ELR (cell line): ENCODE measurements at regions not wholly inside any gene's neighbourhood (a gene's known extent, or its start where the extent isn't known, plus 50 kb on each side); places are given as distances from the start of the nearest gene placed in this dataset.
"Not testable (repeated sequence)": the region's sequence is repeated elsewhere in the genome, so short reads cannot be mapped to it uniquely, and the experiment has no call there.

Source experiments
- DNase-seq: peaks from one replicate; pipeline ENCODE4 v3.0.0-alpha.2; 2015; ENCODE audit warnings: low read depth

GRCh38 chr21:5065240-5066211 is 5455.9 kb upstream of the TPTE start:
- DNase-seq: peak; percentile 0

- not testable (repeated sequence) for DNase-seq
Observed at GRCh38 chr21:5066682-5067251, 5454.6 kb upstream of the TPTE start.

GRCh38 chr21:5067326-5068048 is 5453.9 kb upstream of the TPTE start:
- not testable (repeated sequence) for DNase-seq

- DNase-seq: not testable (repeated sequence)
Observed at GRCh38 chr21:5068649-5069048, 5452.7 kb upstream of the TPTE start.

DNA sequence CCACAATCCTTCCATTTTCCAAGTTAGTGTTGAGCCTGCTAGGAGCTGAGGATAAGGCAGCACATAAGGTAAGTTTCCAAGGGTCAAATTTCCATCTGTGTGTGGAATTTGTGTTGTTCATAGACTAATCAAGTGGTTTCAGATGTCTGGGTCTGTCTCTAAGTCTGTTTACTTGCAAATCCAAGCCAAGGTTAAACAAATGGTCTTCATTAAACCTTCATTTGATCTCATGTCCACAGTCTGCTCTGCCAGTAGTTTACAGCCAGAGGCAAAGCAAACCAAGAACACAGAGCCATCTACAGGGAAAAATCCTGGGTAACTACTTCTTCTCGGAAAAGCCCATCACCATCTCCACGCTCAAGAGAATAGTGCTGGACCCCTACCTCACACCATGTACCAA is 5450.2 kb upstream of the TPTE start:
- not testable (repeated sequence) for DNase-seq

- DNase-seq: not testable (repeated sequence)
Observed at GRCh38 chr21:5076854-5077253, 5444.5 kb upstream of the TPTE start.

GRCh38 chr21:5079361-5079760 is 5442.0 kb upstream of the TPTE start:
- not testable (repeated sequence) for DNase-seq

DNA sequence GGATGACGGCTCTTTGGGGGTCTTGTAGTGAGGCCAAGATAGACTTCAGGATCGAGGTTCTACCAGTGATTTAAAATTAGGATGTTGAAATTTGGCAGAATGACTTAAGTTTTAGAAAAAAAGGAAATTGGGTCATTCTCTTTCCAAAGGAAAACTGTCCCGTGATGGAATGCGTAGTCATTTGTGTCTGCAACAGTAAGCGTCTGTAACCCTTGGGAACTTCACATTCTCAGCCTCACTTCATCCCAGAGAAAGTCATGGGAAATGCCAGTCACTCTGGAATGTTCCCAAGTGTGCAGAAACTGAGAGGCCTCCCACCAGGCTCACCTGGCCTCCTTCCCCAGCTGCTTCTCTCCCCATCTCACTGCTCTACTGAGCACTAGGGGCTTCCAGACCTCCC is 5441.4 kb upstream of the TPTE start:
- DNase-seq: not testable (repeated sequence)

DNA sequence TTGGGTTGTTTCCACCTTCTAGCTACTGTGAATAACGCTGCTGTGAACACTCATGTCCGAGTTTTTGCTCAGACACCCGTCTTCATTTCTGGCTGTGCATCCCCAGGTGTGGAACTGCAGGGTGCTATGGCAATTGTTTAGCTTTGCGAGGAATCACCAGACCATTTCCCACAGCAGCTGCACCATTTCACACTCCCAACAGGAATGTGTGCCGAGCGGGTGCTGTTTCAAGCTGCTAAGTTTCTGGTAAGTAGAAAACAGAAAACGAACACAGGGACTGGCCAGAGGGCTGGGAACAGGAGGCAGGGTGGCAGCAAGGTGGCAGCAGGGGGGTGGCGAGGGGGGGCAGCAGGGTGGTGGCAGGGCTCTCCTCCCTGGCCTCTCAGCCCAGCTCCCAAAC is 5437.1 kb upstream of the TPTE start:
- DNase-seq: not testable (repeated sequence)

GRCh38 chr21:5085456-5085855 is 5435.9 kb upstream of the TPTE start:
- DNase-seq: not testable (repeated sequence)

DNA sequence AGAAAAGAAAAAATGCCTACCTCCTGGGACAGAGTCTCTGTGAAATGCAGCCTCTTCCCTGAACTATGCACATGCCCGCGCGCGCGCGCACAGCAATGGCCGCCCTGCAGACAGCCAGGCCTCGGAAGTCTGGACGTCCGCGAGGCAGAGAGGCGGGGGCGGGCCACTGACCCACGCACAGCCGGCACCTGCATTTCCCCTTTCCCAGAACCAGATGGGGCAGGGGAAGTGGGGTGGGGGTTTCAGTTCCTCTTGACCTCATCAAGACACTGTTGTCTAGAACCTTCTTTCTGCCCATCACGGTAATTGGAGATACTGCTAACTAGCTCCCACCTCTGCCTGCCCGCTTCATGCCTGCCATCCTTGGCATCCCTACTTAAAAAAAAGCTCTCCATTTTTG is 5435.0 kb upstream of the TPTE start:
- not testable (repeated sequence) for DNase-seq

GRCh38 chr21:5088820-5089219 is 5432.6 kb upstream of the TPTE start:
- not testable (repeated sequence) for DNase-seq

DNA sequence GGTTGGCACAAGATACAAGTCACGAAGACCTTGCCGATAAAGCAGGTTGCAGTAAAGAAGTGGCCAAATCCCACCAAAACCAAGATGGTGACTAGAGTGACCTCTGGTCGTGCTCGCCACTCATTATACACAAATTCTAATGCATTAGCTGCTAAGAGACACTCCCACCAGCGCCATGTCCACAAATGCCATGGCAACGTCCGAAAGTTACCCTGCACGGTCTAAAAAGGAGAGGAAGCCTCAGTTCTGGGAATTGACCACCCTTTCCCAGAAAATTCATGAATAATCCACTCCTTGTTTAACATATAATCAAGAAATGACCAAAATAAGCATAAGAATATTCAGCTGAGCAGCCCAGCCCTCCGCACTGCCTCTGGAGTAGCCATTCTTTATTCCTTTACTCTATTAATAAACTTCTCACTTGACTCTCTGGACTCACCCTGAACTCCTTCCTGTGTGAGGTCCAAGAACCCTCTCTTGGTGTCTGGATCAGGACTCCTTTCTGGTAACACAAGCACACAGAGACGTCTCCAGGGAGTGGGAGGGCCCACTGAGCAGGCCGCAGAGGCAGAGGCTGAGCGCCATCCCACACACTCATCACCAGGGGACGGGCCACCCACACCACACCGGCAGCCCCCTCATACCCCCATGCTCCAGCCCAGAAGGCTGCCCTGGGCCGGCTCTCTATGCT is 5431.8 kb upstream of the TPTE start:
- DNase-seq: not testable (repeated sequence)

DNA sequence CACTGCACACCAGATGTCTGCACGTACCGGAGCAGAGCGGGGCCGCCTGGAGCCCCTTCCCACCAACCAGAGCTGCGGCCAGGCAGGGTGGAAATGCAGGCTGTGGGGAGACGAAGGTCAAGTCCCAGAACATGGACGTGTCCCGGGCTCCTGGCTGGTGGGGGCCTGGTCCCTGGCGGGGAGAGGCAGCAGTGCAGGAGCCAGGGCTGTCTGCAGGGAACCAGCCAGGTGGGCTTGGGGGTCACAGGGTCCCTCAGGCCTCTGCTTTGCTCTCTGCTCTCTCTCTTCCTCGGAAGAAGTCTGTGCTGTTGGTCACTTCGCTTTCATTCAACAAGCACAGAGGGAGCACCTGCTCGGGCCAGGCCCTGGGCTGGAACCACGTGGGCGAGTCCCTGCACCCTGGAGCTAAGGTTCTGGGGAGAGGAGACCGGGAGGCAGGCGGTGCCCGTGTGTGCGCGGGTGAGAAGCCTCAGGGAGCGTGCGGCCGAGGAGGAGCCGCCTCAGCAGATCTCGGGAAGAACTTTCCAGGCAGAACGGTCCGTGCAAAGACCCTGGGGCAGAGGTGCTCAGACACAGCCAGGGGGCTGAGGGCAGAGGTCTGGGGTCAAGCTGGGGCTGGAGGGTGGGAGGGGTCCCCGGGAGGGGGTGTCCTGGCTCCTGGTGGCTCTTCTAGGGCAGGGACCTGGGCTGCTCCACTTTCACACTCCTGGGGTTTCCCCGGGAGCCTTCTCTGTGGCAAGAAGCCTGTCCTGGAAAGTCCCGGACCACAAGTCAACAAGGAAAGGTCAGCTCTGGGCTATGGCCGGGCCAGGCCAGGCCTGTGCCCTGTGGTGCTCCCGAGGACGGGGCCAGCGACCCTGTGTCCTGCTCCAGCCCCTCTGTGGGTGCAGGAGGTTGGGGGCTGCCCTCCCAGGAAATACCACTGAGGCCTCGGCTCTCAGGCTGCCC is 5431.0 kb upstream of the TPTE start:
- not testable (repeated sequence) for DNase-seq

GRCh38 chr21:5091274-5091673 is 5430.1 kb upstream of the TPTE start:
- not testable (repeated sequence) for DNase-seq

DNA sequence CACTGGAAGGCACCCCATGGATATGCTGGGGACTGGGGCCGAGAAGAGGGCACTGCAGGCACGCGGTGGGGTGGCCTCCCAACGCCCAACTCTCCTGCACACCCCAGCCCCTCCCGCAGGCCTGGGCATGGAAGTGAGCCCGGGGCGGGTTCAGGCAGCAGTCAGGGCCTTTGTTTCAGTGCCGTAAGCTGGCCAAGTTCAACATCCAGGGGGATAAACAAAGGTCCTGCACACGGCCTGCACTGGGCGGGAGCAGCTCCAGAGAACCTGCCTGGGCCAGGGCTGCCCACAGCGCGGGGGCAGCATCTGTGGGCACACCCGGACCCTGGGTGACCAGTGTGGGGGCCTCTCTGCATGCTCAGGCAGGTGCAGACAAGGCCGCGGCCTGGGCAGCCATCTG is 5425.8 kb upstream of the TPTE start:
- DNase-seq: not testable (repeated sequence)

GRCh38 chr21:5098010-5098743 is 5423.2 kb upstream of the TPTE start:
- DNase-seq: not testable (repeated sequence)

DNA sequence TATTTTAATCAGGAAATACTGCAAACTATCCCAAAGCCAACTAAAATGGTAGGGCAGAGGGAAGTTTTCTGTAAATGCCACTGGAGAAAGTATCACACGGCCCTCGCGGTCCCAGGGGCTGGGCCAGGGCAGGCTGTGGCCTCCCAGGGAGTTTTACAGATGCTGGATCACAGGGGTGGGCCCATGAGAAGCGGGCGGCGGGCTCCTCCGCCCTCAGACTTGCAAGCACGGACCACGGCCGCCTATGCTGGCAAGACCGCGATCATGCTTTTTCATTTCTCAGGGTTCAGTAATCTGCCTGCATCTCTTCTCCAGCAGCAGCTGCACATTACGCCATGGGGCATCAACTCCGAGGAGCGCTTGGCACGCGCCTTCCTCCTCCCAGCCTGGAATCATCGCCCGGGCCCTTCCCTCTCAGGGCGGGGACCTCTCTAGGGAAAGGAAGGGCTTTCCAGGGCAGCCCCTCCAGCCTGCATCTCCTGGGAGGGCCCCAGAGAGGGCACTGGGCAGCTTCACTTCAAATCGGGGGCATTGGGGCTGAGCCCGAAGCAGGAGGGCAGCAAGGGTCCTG is 5420.7 kb upstream of the TPTE start:
- DNase-seq: not testable (repeated sequence)

- not testable (repeated sequence) for DNase-seq
Observed at GRCh38 chr21:5101749-5102148, 5419.6 kb upstream of the TPTE start.
